GM12864 (cell line): ENCODE measurements at regions not wholly inside any gene's neighbourhood (a gene's known extent, or its start where the extent isn't known, plus 50 kb on each side); places are given as distances from the start of the nearest gene placed in this dataset.

Experiments used
- DNase-seq: peaks from one replicate; pipeline ENCODE4 v3.0.0-alpha.2; 2011; ENCODE audit warnings: low read depth
- H3K4me3 ChIP-seq: 2 replicates; pipeline ENCODE4 v1.5.1; 2011; ENCODE audit warnings: mild to moderate bottlenecking, low read depth, low read length, control low read depth
- CTCF ChIP-seq: IDR thresholded peaks from 2 replicates; pipeline ENCODE4 v1.5.1; 2011; ENCODE audit warnings: low read depth, mild to moderate bottlenecking, moderate library complexity, low read length, control low read depth, inconsistent platforms; ENCODE audit errors: missing control alignments

GRCh38 chr1:67570486-67571143 lies 114.4 kb upstream of the GADD45A start:
- TF ChIP-seq CTCF = no peak
- no peak for DNase-seq

GRCh38 chr1:67571406-67571805 lies 113.6 kb upstream of the GADD45A start:
- no peak overlapping the region for H3K4me3 ChIP-seq
- no peak for DNase-seq
- TF ChIP-seq CTCF = no peak

More at GRCh38 chr1:67570486-67571143, 114.4 kb upstream of the GADD45A start:
- H3K4me3 ChIP-seq = no peak overlapping the region

GRCh38 chr1:67571901-67572593 lies 113.0 kb upstream of the GADD45A start:
- no peak for TF ChIP-seq CTCF
- no peak for DNase-seq
- H3K4me3 ChIP-seq = no peak overlapping the region

- no peak for DNase-seq
- no peak overlapping the region for H3K4me3 ChIP-seq
- no peak for TF ChIP-seq CTCF
Measured at GRCh38 chr1:67572594-67573221, 112.3 kb upstream of the GADD45A start.

- H3K4me3 ChIP-seq = no peak overlapping the region
- DNase-seq = no peak
- no peak for TF ChIP-seq CTCF
Measured at GRCh38 chr1:67573311-67573872, 111.6 kb upstream of the GADD45A start.

- no peak for DNase-seq
- no peak overlapping the region for H3K4me3 ChIP-seq
- no peak for TF ChIP-seq CTCF
Measured at GRCh38 chr1:67574221-67574620, 110.8 kb upstream of the GADD45A start.
